ENCODE measurements at regions not wholly inside any gene's neighbourhood (a gene's known extent, or its start where the extent isn't known, plus 50 kb on each side); places are given as distances from the start of the nearest gene placed in this dataset.

GRCh38 chr12:92056290-92056689 is 89.4 kb downstream of the BTG1 start:
- Histone ChIP-seq H3K27ac (ENCODE audit: low read length in 2 of 2) (no peak overlapping the region), H2AFZ (ENCODE audit: insufficient read depth, low read depth, low read length, poor library complexity, severe bottlenecking) (no peak overlapping the region), H3K79me2 (ENCODE audit: control insufficient read depth, insufficient read depth, low read length) (no peaks in the 10 kb centered on the region), H3K4me2 (replicated peaks; ENCODE audit: low read depth, low read length, poor library complexity, severe bottlenecking) (no peak overlapping the region), H4K20me1 (ENCODE audit: control insufficient read depth, insufficient read depth, low read length, poor library complexity, severe bottlenecking) (no peaks in the 10 kb centered on the region), H3K27me3 (replicated peaks in 1 of 4; ENCODE audit: control extremely low read depth in 1 of 4, control insufficient read depth in 3 of 4, insufficient read depth in 4 of 4, low read length in 3 of 4) (no peaks in the 10 kb centered on the region), H3K36me3 (replicated peaks in 1 of 2; ENCODE audit: control extremely low read depth in 1 of 2, control insufficient read depth in 1 of 2, extremely low read depth in 1 of 2, insufficient read depth in 2 of 2, low read length in 1 of 2) (no peaks in the 10 kb centered on the region), H3K4me3 (ENCODE audit: control extremely low read depth in 1 of 5, extremely low read depth in 1 of 5, insufficient read depth in 1 of 5, low read depth in 2 of 5, low read length in 4 of 5) (no peak overlapping the region), H3K4me1 (ENCODE audit: control insufficient read depth in 2 of 2, insufficient read depth in 2 of 2, low read length in 2 of 2) (peaks cover 22 to 26% of the 10 kb centered on the region in 2 donors), H3K9ac (ENCODE audit: low read length) (no peak overlapping the region), H3K9me3 (ENCODE audit: control extremely low read depth in 1 of 3, control insufficient read depth in 2 of 3, insufficient read depth in 1 of 3, low read length in 2 of 3) (no peaks in the 10 kb centered on the region)
- ChIA-PET CTCF (interaction anchor here (0.6 kb wide), 1 partner anchor 739 kb away, joined by 3 read pairs; no protein-coding TSS in a partner anchor), POLR2A (no interaction called here)
- 100% methylated on average over 2 of the region's 2 CpGs for WGBS (ENCODE audit: insufficient coverage)
- TF ChIP-seq, protein P1, sequence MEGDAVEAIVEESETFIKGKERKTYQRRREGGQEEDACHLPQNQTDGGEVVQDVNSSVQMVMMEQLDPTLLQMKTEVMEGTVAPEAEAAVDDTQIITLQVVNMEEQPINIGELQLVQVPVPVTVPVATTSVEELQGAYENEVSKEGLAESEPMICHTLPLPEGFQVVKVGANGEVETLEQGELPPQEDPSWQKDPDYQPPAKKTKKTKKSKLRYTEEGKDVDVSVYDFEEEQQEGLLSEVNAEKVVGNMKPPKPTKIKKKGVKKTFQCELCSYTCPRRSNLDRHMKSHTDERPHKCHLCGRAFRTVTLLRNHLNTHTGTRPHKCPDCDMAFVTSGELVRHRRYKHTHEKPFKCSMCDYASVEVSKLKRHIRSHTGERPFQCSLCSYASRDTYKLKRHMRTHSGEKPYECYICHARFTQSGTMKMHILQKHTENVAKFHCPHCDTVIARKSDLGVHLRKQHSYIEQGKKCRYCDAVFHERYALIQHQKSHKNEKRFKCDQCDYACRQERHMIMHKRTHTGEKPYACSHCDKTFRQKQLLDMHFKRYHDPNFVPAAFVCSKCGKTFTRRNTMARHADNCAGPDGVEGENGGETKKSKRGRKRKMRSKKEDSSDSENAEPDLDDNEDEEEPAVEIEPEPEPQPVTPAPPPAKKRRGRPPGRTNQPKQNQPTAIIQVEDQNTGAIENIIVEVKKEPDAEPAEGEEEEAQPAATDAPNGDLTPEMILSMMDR (IDR thresholded peaks at IDR 0.05), result no peak
- TF ChIP-seq EZH2 (IDR thresholded peaks at IDR 0.05; ENCODE audit: borderline replicate concordance, insufficient read depth, low read depth, low read length, poor library complexity, severe bottlenecking), result no peak
- intact Hi-C loops (cut with micrococcal nuclease), result no loop called here
- Mint-ChIP-seq H3K9me3 (ENCODE audit: insufficient read depth) (no peaks in the 10 kb centered on the region), H3K4me1 (peaks cover 31% of the 10 kb centered on the region), H3K27me3 (no peaks in the 10 kb centered on the region), H3K4me3 (no peak overlapping the region), H3K27ac (no peak overlapping the region)
- ATAC-seq (ENCODE audit: low read depth), result no peak
- DNase-seq, result no peak

- H3K4me1 Mint-ChIP-seq, result peaks cover 27% of the 10 kb centered on the region
- no peaks in the 10 kb centered on the region for H3K9me3 ChIP-seq (ENCODE audit: control extremely low read depth in 1 of 3, control insufficient read depth in 2 of 3, insufficient read depth in 1 of 3, low read length in 2 of 3)
- DNase-seq (no peak), ATAC-seq (ENCODE audit: low read depth) (no peak)
- H3K9ac ChIP-seq (ENCODE audit: low read length), result no peak overlapping the region
- no peaks in the 10 kb centered on the region for H3K79me2 ChIP-seq (ENCODE audit: control insufficient read depth, insufficient read depth, low read length)
- H3K36me3 ChIP-seq (replicated peaks in 1 of 2; ENCODE audit: control extremely low read depth in 1 of 2, control insufficient read depth in 1 of 2, extremely low read depth in 1 of 2, insufficient read depth in 2 of 2, low read length in 1 of 2), result no peaks in the 10 kb centered on the region
- H3K4me1 ChIP-seq (ENCODE audit: control insufficient read depth in 2 of 2, insufficient read depth in 2 of 2, low read length in 2 of 2), result peaks cover 18 to 22% of the 10 kb centered on the region in 2 donors
- no peak overlapping the region for H3K4me3 ChIP-seq (ENCODE audit: control extremely low read depth in 1 of 5, extremely low read depth in 1 of 5, insufficient read depth in 1 of 5, low read depth in 2 of 5, low read length in 4 of 5)
- H3K27me3 ChIP-seq (replicated peaks in 1 of 4; ENCODE audit: control extremely low read depth in 1 of 4, control insufficient read depth in 3 of 4, insufficient read depth in 4 of 4, low read length in 3 of 4), result no peaks in the 10 kb centered on the region
- ChIA-PET CTCF (no interaction called here), POLR2A (no interaction called here)
- H3K4me2 ChIP-seq (replicated peaks; ENCODE audit: low read depth, low read length, poor library complexity, severe bottlenecking), result no peak overlapping the region
- WGBS (ENCODE audit: insufficient coverage), result 90% methylated on average over 2 of the region's 4 CpGs
- H3K27ac Mint-ChIP-seq, result no peak overlapping the region
- H2AFZ ChIP-seq (ENCODE audit: insufficient read depth, low read depth, low read length, poor library complexity, severe bottlenecking), result no peak overlapping the region
- H4K20me1 ChIP-seq (ENCODE audit: control insufficient read depth, insufficient read depth, low read length, poor library complexity, severe bottlenecking), result no peaks in the 10 kb centered on the region
- no peaks in the 10 kb centered on the region for H3K27me3 Mint-ChIP-seq
- no peak overlapping the region for H3K4me3 Mint-ChIP-seq
- intact Hi-C loops (cut with micrococcal nuclease), result no loop called here
- TF ChIP-seq, protein P1 (IDR thresholded peaks at IDR 0.05), result no peak
- TF ChIP-seq EZH2 (IDR thresholded peaks at IDR 0.05; ENCODE audit: borderline replicate concordance, insufficient read depth, low read depth, low read length, poor library complexity, severe bottlenecking), result no peak
- no peak overlapping the region for H3K27ac ChIP-seq (ENCODE audit: low read length in 2 of 2)
- H3K9me3 Mint-ChIP-seq (ENCODE audit: insufficient read depth), result no peaks in the 10 kb centered on the region
These were observed 89.8 kb downstream of the BTG1 start for GRCh38 chr12:92055877-92056276.
